GM12878 (cell line): ENCODE measurements at regions not wholly inside any gene's neighbourhood (a gene's known extent, or its start where the extent isn't known, plus 50 kb on each side); places are given as distances from the start of the nearest gene placed in this dataset.

Experiments
- ATAC-seq: fragments of 200-7000 bp; cut with Tn5 transposase; 3 replicates; pipeline ENCODE4 v1.9.1; 2020; ENCODE audit warnings: mild to moderate bottlenecking, moderate library complexity
- BruUV-seq: library from RNA; stranded (reverse); fragments of 400-500 nt; replicated peaks from 2 replicates; lab custom pipeline; 2021; lab: Mats Ljungman, UMichigan
- CTCF ChIA-PET: fragments of 300-600 bp; sonication (Branson Sonifier 250); formaldehyde crosslinking; extraction: SDS; loops from one replicate; lab custom pipeline; 2021; ENCODE audit warnings: inconsistent platforms; lab: Yijun Ruan, JAX
- POLR2A ChIA-PET: fragments of 350-600 bp; formaldehyde crosslinking; extraction: SDS; loops from one replicate; lab custom pipeline; 2021; ENCODE audit warnings: inconsistent platforms; lab: Charles Lee
- RAD21 ChIA-PET: fragments of 300-600 bp; sonication (Branson Sonifier 250); formaldehyde crosslinking; loops from one replicate; lab custom pipeline; 2023; ENCODE audit warnings: antibody characterized with exemption; ENCODE audit not compliant: unreplicated experiment; lab: Charles Lee
- SMC1A ChIA-PET: fragments of 300-600 bp; sonication (Branson Sonifier 250); formaldehyde crosslinking; loops from one replicate; lab custom pipeline; 2023; ENCODE audit not compliant: unreplicated experiment, uncharacterized antibody; lab: Charles Lee
- DNase-seq: peaks from one replicate; pipeline ENCODE4 v3.0.0-alpha.2; 2011; ENCODE audit warnings: low read depth, low spot score
- FAIRE-seq: peaks from 3 replicates; lab custom pipeline; 2011; peaks lifted over from hg19 to GRCh38; lab: Jason Lieb, UNC
- H2AFZ ChIP-seq: 2 replicates; pipeline ENCODE4 v1.6.0; 2011; ENCODE audit warnings: low read depth, low read length, control low read depth; ENCODE audit not compliant: control insufficient read depth
- H3K27ac ChIP-seq: 2 replicates; pipeline ENCODE4 v1.5.1; 2011; ENCODE audit warnings: control low read depth; ENCODE audit not compliant: control insufficient read depth, insufficient read depth
- H3K27me3 ChIP-seq, 2 experiments: replicated peaks in 1 of 2; 2 replicates each; pipeline versions ENCODE4 v1.6.0 to v1.6.1; 2011; ENCODE audit warnings: low read length in 1 of 2; ENCODE audit not compliant: control insufficient read depth in 2 of 2, insufficient read depth in 2 of 2
- H3K36me3 ChIP-seq, 2 experiments: 2 replicates each; pipeline ENCODE4 v1.5.1; 2011; ENCODE audit warnings: low read length in 1 of 2; ENCODE audit not compliant: control insufficient read depth in 2 of 2, insufficient read depth in 2 of 2
- H3K4me1 ChIP-seq: 2 replicates; pipeline ENCODE4 v1.6.1; 2011; ENCODE audit warnings: mild to moderate bottlenecking, low read length, moderate library complexity, mixed read lengths; ENCODE audit not compliant: control insufficient read depth, insufficient read depth
- H3K4me2 ChIP-seq: 2 replicates; pipeline ENCODE4 v1.6.0; 2011; ENCODE audit warnings: control low read depth; ENCODE audit not compliant: control insufficient read depth, insufficient read depth
- H3K4me3 ChIP-seq: fragments of 200-600 bp; sonication (generic); 2 replicates; pipeline ENCODE4 v1.5.1; 2016
- H3K79me2 ChIP-seq: 2 replicates; pipeline ENCODE4 v1.6.0; 2011; ENCODE audit warnings: low read length; ENCODE audit not compliant: control insufficient read depth, insufficient read depth
- H3K9ac ChIP-seq: 2 replicates; pipeline ENCODE4 v1.8.0; 2011; ENCODE audit warnings: low read length, control low read depth, mixed read lengths; ENCODE audit not compliant: control insufficient read depth, insufficient read depth
- H3K9me3 ChIP-seq: replicated peaks from 3 replicates; pipeline ENCODE4 v1.5.1; 2011; ENCODE audit warnings: mild to moderate bottlenecking, low read length; ENCODE audit not compliant: control insufficient read depth, insufficient read depth
- H4K20me1 ChIP-seq: 2 replicates; pipeline ENCODE4 v1.6.0; 2011; ENCODE audit not compliant: control insufficient read depth, insufficient read depth
- BACH1 ChIP-seq: fragments of 450-650 bp; IDR thresholded peaks from 2 replicates; pipeline ENCODE4 v1.6.1; 2017; ENCODE audit warnings: mild to moderate bottlenecking, borderline replicate concordance
- CBX5 ChIP-seq: sonication (generic); IDR thresholded peaks from 2 replicates; pipeline ENCODE4 v1.6.1; 2016; ENCODE audit warnings: low read depth, moderate library complexity, mild to moderate bottlenecking, inconsistent platforms
- GABPA ChIP-seq: IDR thresholded peaks from 2 replicates; pipeline ENCODE4 v1.6.1; 2014; ENCODE audit warnings: antibody characterized with exemption, low read depth, mild to moderate bottlenecking, inconsistent platforms
- KAT2A ChIP-seq: conservative IDR thresholded peaks from 2 replicates; pipeline ENCODE4 v1.6.1; 2011; ENCODE audit warnings: low read depth, low read length; ENCODE audit not compliant: control insufficient read depth
- KDM1A ChIP-seq: fragments of 200-600 bp; sonication (generic); IDR thresholded peaks from 2 replicates; pipeline ENCODE4 v1.6.1; 2016; ENCODE audit warnings: borderline replicate concordance
- LARP7 ChIP-seq: fragments of 450-650 bp; IDR thresholded peaks from 2 replicates; pipeline ENCODE4 v1.6.1; 2017; ENCODE audit warnings: mild to moderate bottlenecking
- MYB ChIP-seq: fragments of 150-350 bp; IDR thresholded peaks from 2 replicates; pipeline ENCODE4 v1.6.1; 2014; ENCODE audit warnings: mild to moderate bottlenecking, low read depth, low read length, borderline replicate concordance
- POU2F2 ChIP-seq: IDR thresholded peaks from 3 replicates; pipeline ENCODE4 v1.6.1; 2011; ENCODE audit warnings: low read depth, mild to moderate bottlenecking, low read length, borderline replicate concordance
- SIN3A ChIP-seq: IDR thresholded peaks from 2 replicates; pipeline ENCODE4 v1.6.1; 2012; ENCODE audit warnings: low read depth, low read length, improper control_type of control experiment
- SIX5 ChIP-seq: IDR thresholded peaks from 2 replicates; pipeline ENCODE4 v1.6.1; 2011; ENCODE audit warnings: mild to moderate bottlenecking, low read depth, low read length, moderate library complexity; ENCODE audit not compliant: severe bottlenecking
- SMAD1 ChIP-seq: fragments of 450-650 bp; IDR thresholded peaks from 2 replicates; pipeline ENCODE4 v1.6.1; 2018; ENCODE audit warnings: mild to moderate bottlenecking, low read depth; ENCODE audit not compliant: partially characterized antibody
- SMARCA5 ChIP-seq: fragments of 450-650 bp; IDR thresholded peaks from 2 replicates; pipeline ENCODE4 v1.6.1; 2017; ENCODE audit warnings: mild to moderate bottlenecking
- SREBF1 ChIP-seq: IDR thresholded peaks from 2 replicates; pipeline ENCODE4 v1.6.1; 2012; ENCODE audit warnings: mild to moderate bottlenecking, low read length
- ZSCAN29 ChIP-seq: fragments of 450-650 bp; IDR thresholded peaks from 2 replicates; pipeline ENCODE4 v1.6.1; 2017; ENCODE audit warnings: mild to moderate bottlenecking, moderate library complexity
- WGBS: methylation state at CpG from one replicate; pipeline ENCODE4 v1.1.6; 2016; ENCODE audit warnings: low lambda C conversion rate; ENCODE audit not compliant: insufficient replicate concordance, insufficient coverage; ENCODE audit errors: missing lambda C conversion rate; 5-methylcytosine and 5-hydroxymethylcytosine counted together
- in situ Hi-C: fragments of 300-500 bp; cut with MboI; formaldehyde crosslinking; loops from 9 replicates; pipeline ENCODE4 v1.14.3; 2018; ENCODE audit warnings: mixed read lengths
- intact Hi-C: fragments of 100-400 bp; cut with micrococcal nuclease; formaldehyde crosslinking; loops from one replicate; pipeline ENCODE4 v1.14.2; 2022; ENCODE audit not compliant: unreplicated experiment
- TF ChIP-seq, protein P1 (sequence below): fragments of 150-350 bp; IDR thresholded peaks from 2 replicates; pipeline ENCODE4 v1.6.1; 2016; ENCODE audit warnings: low read depth, low read length
- TF ChIP-seq, protein P2 (sequence below): fragments of 450-650 bp; conservative IDR thresholded peaks from 2 replicates; pipeline ENCODE4 v1.6.1; 2017; ENCODE audit warnings: mild to moderate bottlenecking, moderate library complexity

DNA sequence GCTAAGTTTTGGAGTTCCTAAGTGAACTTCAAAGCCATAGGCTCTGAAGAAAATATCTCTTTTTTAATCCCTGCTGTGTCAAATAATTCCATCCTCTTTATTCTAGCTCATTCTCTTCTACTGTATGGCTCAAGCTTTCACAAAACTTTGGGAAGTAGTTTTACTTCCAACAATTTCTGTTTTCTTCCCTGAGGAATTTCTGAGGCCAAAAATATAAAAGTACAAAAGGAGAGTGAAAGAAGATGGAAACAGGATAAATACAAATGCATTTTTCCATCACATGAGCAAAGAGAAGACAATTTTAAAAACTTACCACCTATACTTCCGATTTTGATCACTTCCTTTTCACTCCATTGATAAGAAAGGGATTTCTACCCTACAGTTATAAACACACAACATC, 585.7 kb upstream of the DAB2 start:
- in situ Hi-C loops: no loop called here
- ChIA-PET POLR2A (no interaction called here), RAD21 (no interaction called here)

DNA sequence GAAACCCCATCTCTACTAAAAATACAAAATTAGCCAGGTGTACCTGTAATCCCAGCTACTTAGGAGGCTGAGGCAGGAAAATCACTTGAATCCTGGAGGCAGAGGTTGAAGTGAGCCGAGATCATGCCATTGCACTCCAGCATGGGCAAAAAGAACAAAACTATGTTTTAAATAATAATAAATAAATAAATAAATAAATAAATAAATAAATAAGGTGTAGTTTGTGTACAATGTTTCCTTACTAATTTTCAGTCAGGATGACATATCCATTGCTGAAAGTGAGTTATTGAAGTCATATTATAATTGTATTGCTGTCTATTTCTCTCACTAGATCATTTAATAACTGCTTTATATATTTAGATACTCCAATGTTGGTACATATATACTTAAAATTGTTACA, 581.5 kb upstream of the DAB2 start:
- intact Hi-C loops (no loop called here), in situ Hi-C loops (no loop called here)
- SMC1A ChIA-PET: interaction anchor here (0.7 kb wide), 1 partner anchor 162 kb away, joined by 3 read pairs; no protein-coding TSS in a partner anchor
- Histone ChIP-seq H2AFZ (no peak overlapping the region), H3K4me1 (no peaks in the 10 kb centered on the region), H3K4me2 (no peak overlapping the region), H3K36me3 (no peaks in the 10 kb centered on the region), H3K9ac (no peak overlapping the region), H4K20me1 (no peaks in the 10 kb centered on the region), H3K27me3 (no peaks in the 10 kb centered on the region), H3K79me2 (no peaks in the 10 kb centered on the region), H3K27ac (no peak overlapping the region), H3K4me3 (no peak overlapping the region), H3K9me3 (no peaks in the 10 kb centered on the region)
- 47% methylated on average over 1 of the region's 1 CpG for WGBS
- RAD21 ChIA-PET: no interaction called here
- BruUV-seq: no TSS peak
- FAIRE-seq (no peak), DNase-seq (no peak), ATAC-seq (no peak)
- POLR2A ChIA-PET: no interaction called here
- CTCF ChIA-PET: no interaction called here
- TF ChIP-seq BACH1: no peak
- TF ChIP-seq SREBF1: no peak
- TF ChIP-seq KDM1A: no peak
- no peak for TF ChIP-seq SMAD1
- TF ChIP-seq POU2F2: no peak
- no peak for TF ChIP-seq CBX5
- TF ChIP-seq ZSCAN29: no peak
- TF ChIP-seq, protein P1, sequence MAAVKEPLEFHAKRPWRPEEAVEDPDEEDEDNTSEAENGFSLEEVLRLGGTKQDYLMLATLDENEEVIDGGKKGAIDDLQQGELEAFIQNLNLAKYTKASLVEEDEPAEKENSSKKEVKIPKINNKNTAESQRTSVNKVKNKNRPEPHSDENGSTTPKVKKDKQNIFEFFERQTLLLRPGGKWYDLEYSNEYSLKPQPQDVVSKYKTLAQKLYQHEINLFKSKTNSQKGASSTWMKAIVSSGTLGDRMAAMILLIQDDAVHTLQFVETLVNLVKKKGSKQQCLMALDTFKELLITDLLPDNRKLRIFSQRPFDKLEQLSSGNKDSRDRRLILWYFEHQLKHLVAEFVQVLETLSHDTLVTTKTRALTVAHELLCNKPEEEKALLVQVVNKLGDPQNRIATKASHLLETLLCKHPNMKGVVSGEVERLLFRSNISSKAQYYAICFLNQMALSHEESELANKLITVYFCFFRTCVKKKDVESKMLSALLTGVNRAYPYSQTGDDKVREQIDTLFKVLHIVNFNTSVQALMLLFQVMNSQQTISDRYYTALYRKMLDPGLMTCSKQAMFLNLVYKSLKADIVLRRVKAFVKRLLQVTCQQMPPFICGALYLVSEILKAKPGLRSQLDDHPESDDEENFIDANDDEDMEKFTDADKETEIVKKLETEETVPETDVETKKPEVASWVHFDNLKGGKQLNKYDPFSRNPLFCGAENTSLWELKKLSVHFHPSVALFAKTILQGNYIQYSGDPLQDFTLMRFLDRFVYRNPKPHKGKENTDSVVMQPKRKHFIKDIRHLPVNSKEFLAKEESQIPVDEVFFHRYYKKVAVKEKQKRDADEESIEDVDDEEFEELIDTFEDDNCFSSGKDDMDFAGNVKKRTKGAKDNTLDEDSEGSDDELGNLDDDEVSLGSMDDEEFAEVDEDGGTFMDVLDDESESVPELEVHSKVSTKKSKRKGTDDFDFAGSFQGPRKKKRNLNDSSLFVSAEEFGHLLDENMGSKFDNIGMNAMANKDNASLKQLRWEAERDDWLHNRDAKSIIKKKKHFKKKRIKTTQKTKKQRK: no peak
- no peak for TF ChIP-seq SIN3A
- no peak for TF ChIP-seq KAT2A
- no peak for TF ChIP-seq MYB
- no peak for TF ChIP-seq GABPA
- TF ChIP-seq SMARCA5: no peak
- TF ChIP-seq, protein P2, sequence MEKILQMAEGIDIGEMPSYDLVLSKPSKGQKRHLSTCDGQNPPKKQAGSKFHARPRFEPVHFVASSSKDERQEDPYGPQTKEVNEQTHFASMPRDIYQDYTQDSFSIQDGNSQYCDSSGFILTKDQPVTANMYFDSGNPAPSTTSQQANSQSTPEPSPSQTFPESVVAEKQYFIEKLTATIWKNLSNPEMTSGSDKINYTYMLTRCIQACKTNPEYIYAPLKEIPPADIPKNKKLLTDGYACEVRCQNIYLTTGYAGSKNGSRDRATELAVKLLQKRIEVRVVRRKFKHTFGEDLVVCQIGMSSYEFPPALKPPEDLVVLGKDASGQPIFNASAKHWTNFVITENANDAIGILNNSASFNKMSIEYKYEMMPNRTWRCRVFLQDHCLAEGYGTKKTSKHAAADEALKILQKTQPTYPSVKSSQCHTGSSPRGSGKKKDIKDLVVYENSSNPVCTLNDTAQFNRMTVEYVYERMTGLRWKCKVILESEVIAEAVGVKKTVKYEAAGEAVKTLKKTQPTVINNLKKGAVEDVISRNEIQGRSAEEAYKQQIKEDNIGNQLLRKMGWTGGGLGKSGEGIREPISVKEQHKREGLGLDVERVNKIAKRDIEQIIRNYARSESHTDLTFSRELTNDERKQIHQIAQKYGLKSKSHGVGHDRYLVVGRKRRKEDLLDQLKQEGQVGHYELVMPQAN: no peak

More for the DNA sequence above, 585.7 kb upstream of the DAB2 start:
- DNase-seq: no peak
- Histone ChIP-seq H3K27ac (no peak overlapping the region), H3K27me3 (no peaks in the 10 kb centered on the region), H3K79me2 (no peaks in the 10 kb centered on the region), H2AFZ (no peak overlapping the region), H3K9ac (no peak overlapping the region), H3K4me2 (no peak overlapping the region), H3K9me3 (no peaks in the 10 kb centered on the region), H3K4me3 (no peak overlapping the region), H3K36me3 (no peaks in the 10 kb centered on the region), H3K4me1 (no peaks in the 10 kb centered on the region), H4K20me1 (no peaks in the 10 kb centered on the region)
- ATAC-seq: no peak
- ChIA-PET CTCF (no interaction called here), SMC1A (no interaction called here)
- intact Hi-C loops: no loop called here
- BruUV-seq: no TSS peak
- FAIRE-seq: no peak
- TF ChIP-seq SIX5 (no peak), LARP7 (no peak)
- WGBS: 4% methylated on average over 1 of the region's 1 CpG
